ENCODE measurements at regions not wholly inside any gene's neighbourhood (a gene's known extent, or its start where the extent isn't known, plus 50 kb on each side); places are given as distances from the start of the nearest gene placed in this dataset.
"Not testable (repeated sequence)": the region's sequence is repeated elsewhere in the genome, so short reads cannot be mapped to it uniquely, and the experiment has no call there.

GRCh38 chr1:196090226-196090625 is 518.0 kb downstream of the KCNT2 start:
- no peak for DNase-seq (ENCODE audit: low read depth)

DNA sequence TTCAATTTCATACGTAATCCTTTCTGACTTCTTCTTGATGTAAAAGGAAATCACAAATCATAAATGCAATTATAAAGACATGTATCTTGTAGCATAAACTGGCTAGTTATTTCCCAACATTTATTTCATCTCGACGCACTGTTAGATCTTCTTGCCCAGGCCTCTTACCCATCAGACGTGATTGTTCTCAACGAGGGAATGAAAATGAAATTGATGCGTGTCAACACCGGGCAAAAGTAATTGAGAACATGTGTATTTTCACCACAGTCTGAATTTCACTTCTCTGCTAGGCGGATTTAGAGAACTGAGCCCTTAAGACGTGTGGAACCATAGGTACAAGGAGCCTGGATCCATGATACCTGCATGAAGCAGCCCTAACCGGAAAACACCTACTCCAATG is 519.7 kb downstream of the KCNT2 start:
- DNase-seq (ENCODE audit: low read depth), result no peak

DNA sequence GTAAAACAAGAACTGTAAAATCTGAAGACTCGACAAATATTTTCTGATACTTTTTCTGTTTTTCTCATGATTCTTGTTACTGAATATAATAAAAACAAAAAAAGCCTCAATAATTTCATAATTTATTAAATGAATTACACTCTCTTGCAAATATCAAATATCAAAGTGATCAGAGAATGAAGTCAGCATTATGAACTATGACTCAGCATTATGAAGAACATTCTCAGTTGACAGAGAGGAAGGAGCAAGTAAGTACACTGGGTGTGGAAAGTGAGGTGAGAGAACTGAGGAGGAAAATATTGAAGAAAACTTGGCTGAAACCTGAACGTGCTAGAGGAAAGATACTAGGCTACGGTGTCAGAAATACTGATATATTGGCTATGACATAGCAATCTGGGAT is 529.5 kb downstream of the KCNT2 start:
- DNase-seq (ENCODE audit: low read depth), result peak; percentile 8

GRCh38 chr1:196075621-196076020 is 532.6 kb downstream of the KCNT2 start:
- no peak for DNase-seq (ENCODE audit: low read depth)

- DNase-seq (ENCODE audit: low read depth), result no peak
Observed at GRCh38 chr1:196074182-196074581, 534.1 kb downstream of the KCNT2 start.

GRCh38 chr1:196071447-196071846 is 536.8 kb downstream of the KCNT2 start:
- DNase-seq (ENCODE audit: low read depth), result no peak

GRCh38 chr1:196070940-196071339 is 537.3 kb downstream of the KCNT2 start:
- no peak for DNase-seq (ENCODE audit: low read depth)

DNA sequence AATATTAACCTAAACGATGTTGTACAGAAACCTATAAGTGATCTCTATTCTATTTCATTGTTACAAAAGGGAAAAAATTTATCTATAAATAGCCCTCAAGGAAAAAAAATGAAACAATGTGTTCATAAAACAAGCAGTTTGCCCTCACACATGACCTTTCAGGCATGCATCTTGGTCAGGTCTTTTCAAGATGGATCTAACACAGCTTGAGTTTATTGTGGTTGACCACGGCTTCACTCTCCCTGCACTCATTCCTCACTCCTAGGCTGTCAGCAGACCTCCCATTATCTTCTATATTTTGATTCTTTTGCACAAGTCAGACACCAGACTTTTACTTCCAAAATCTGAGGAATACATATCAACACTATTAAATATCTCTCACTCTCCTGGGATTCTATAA is 544.3 kb downstream of the KCNT2 start:
- no peak for DNase-seq (ENCODE audit: low read depth)

DNA sequence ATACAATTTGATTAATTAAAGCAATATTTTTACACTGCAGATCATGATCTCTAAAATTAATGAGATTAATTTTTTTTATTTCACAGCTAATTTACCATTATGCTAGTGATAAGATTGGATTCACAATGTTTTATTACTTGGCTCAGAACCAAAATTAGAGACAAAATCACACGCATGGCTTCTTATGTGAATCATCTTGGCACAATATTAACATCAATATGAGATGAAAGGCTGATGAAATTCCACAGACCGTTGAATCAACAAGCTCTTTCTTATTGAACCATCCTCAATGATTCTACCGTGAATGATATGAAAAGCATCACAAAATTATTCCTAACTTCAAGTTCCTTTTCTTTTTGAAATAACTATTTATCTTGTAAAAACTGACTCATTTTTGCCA is 544.9 kb downstream of the KCNT2 start:
- DNase-seq (ENCODE audit: low read depth), result no peak

- DNase-seq (ENCODE audit: low read depth), result no peak
Observed at GRCh38 chr1:196060539-196060938, 547.7 kb downstream of the KCNT2 start.

DNA sequence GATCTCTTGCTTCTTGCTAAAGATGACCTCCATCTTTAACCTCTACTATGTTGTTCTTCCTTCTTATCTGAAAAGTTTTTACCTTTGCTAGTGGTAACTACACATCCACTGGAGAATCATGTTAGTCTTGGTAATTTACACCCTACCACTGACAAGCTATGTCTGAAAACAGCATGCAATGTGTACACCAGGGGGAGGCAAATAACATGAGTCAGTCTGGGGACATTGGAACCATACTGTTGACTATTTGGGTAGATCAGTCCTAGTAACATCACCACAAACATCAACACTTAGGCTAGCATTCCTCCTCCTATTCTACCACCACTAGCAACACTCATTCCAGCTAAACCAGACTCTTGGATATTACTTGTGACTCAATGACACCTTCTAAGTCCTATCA is 549.0 kb downstream of the KCNT2 start:
- DNase-seq (ENCODE audit: low read depth), result no peak

DNA sequence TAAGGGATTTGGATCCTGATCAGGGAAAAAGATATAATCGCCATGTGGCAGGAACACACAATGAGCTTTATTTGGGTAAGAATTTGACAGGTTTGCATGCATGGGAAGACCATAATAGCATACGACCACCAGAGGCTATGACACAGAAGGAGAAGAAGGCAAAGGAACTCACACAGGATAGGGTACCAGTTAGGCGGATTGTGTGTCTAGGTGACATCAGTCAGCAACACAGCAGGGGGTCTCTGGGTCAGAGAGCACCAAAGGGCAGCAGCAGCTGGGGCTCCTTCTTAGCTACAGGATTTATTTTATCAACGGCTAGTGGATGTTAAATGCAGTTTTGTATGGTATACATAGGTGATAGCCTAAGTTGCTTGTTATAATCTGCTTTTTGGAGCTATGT is 551.3 kb downstream of the KCNT2 start:
- DNase-seq (ENCODE audit: low read depth), result no peak

DNA sequence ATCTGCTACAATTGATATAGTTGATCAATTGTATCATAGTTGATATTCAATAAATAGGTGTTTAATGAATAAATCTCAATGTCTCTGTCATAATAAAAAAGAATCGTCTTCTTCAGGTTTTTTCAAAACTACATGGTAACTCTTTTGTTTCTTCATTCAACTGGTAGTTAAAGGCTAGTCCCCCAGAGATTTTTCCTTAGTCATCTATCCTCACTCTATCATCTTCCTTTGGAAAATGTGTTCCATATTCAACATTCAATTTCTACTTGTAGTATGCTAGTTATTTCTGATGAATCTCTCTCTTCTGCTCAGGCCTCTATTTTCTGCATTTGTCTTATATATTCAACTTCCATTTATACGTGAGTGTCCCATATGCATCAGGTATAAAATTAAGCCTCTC is 558.8 kb downstream of the KCNT2 start:
- DNase-seq (ENCODE audit: low read depth), result no peak

GRCh38 chr1:196043268-196043667 is 565.0 kb downstream of the KCNT2 start:
- DNase-seq (ENCODE audit: low read depth), result no peak

DNA sequence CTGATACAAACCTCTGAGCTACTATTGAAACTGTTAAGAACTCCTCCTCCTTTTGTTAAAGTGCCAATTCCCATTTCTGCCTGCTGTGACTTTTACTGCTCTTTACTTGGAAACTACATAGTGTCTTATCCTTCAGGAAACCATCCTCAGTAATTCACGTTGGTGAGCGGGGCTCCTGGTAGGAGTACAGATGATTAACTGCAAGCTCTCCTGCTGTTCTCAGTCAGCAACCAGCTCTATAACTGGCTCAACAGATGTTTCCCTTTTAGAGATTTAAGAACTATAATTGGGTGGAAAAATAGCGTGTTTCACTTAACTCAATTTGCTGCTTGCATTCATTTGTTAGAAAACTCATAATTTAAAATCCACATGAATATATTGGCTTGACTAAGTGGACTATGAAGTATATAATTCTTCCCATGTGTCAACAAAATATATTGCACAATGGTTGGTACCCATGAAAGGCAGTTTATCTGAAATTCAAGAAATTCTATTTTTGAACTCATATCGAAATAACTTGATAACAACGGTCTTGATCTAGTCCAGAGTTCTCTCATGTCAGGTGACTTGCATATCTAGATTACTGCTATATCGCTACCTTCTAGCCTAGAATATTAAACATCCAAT is 574.0 kb downstream of the KCNT2 start:
- DNase-seq (ENCODE audit: low read depth), result no peak

- not testable (repeated sequence) for DNase-seq (ENCODE audit: low read depth)
Observed at GRCh38 chr1:196031387-196031786, 576.9 kb downstream of the KCNT2 start.

DNA sequence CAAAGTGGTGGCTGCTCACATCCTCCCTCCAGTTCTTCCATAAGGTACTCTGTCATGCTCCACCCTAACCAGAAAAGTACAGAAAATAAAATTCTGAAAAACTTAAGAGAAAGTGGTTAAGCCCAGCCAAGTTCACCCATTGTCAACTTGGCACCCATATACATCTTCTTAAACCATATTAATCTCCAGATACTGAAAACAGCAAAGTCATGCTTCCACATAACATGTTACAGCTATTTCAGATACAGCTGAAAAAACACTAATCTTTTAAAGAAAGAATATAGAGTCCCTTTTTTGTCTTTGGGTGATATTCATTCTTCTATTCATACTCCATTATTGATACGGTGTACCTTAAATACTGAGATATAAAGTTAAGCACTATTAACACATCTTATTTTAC is 577.8 kb downstream of the KCNT2 start:
- no peak for DNase-seq (ENCODE audit: low read depth)

GRCh38 chr1:196029410-196029809 is 578.8 kb downstream of the KCNT2 start:
- no peak for DNase-seq (ENCODE audit: low read depth)

- DNase-seq (ENCODE audit: low read depth), result no peak
Observed at GRCh38 chr1:196027127-196027526, 581.1 kb downstream of the KCNT2 start.

DNA sequence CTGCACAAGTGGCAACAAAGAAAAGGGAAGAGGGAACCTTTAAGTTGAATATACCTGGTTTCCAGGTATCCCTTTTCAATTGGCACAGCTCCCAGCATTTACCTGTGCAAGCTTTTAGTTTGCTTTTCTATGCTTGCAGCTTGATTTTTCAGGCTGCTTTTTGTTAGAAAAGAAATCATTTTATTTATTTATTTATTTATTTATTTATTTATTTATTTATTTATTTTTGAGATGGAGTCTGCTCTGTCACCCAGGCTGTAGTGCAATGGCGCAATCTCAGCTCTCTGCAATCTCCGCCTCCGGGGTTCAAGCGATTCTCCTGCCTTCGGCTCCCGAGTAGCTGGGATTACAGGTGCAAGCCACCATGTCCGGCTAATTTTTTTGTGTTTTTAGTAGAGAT is 587.1 kb downstream of the KCNT2 start:
- not testable (repeated sequence) for DNase-seq (ENCODE audit: low read depth)

DNA sequence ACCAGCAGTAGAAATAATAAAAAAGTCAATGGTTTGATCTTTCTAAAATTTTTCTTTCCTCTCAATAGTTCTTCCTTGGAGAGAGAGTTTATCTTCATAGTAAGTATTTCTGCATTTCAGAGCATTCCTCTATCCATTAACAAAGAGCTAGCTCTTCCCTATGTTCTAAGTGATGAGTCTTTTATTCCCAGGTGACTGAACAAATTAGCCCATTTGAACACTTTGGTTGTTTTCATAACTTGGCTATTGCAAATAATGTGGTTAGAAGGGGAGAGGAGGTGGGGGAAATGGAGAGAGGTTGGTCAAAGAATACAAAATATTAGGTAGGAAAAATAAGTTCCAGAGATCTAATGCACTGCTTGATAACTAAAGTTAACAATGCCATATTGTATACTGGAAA is 598.9 kb downstream of the KCNT2 start:
- DNase-seq (ENCODE audit: low read depth), result no peak

GRCh38 chr1:196007763-196008162 is 600.5 kb downstream of the KCNT2 start:
- DNase-seq (ENCODE audit: low read depth), result no peak

DNA sequence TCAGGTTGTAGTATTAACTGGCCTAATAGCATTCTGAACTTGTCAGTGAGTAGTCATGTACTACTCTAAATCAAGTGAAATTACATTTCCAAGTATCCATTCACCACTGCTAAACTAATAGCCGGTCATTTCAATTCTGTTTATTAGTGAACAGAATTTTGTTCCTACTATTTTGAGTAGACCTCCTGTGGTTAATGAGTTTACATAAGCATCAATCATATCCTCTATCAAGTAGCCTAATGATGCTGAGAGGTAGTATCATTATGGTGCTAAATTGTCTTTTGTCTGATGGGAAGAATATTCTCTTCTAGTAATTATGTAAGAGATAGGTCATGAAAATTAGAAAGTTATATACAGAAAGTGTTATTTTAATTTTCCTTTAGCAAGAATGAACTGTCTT is 602.8 kb downstream of the KCNT2 start:
- DNase-seq (ENCODE audit: low read depth), result no peak

DNA sequence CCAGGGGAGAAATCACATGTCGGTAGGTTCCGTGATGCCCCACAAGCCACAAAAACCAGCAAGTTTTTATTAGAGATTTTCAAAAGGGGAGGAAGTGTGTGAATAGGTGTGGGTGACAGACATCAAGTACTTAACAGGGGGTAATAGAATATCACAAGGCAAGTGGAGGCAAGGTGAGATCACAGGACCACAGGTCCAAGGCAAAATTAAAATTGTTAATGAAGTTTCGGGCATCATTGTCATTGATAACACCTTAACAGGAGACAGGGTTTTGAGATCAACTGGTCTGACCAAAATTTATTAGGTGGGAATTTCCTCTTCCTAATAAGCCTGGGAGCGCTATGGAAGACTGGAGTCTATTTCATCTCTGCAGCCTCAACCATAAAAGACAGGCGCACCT is 603.9 kb downstream of the KCNT2 start:
- DNase-seq (ENCODE audit: low read depth), result not testable (repeated sequence)

DNA sequence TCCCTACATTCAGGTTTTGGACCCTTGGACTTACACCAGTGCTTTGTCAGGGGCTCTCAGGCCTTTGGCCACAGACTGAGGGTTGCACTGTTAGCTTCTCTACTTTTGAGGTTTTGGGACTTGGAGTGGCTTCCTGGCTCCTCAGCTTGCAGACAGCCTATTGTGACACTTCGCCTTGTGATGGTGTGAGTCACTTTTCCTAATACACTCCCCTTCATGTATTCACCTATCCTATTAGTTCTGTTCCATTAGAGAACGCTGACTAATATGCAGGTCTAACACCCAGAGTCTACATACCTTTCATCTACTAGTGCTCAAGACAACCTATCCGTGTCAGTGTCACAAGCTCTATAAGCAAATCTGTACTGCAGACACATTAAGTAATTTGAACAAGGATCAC is 605.3 kb downstream of the KCNT2 start:
- no peak for DNase-seq (ENCODE audit: low read depth)
